ENCODE measurements at regions not wholly inside any gene's neighbourhood (a gene's known extent, or its start where the extent isn't known, plus 50 kb on each side); places are given as distances from the start of the nearest gene placed in this dataset.

GRCh38 chr4:187908079-187908561 is 87.5 kb upstream of the ZFP42 start:
- Histone ChIP-seq H2BK5ac (ENCODE audit: insufficient read length, low read length) (no peak overlapping the region), H3K27ac (ENCODE audit: insufficient read length, low read depth, low read length) (no peak overlapping the region), H4K5ac (ENCODE audit: insufficient read length, low read depth, low read length) (no peak overlapping the region), H2BK15ac (ENCODE audit: low read depth, low read length) (no peak overlapping the region), H3K14ac (ENCODE audit: insufficient read depth, low read length) (no peak overlapping the region), H3K79me1 (ENCODE audit: insufficient read depth, low read depth, low read length, poor library complexity, severe bottlenecking) (no peaks in the 10 kb centered on the region), H4K8ac (replicated peaks; ENCODE audit: insufficient read length, low read depth, low read length) (no peak overlapping the region), H2BK120ac (ENCODE audit: low read depth, low read length, poor library complexity, severe bottlenecking) (no peak overlapping the region), H4K91ac (ENCODE audit: insufficient read length, low read depth, low read length) (no peak overlapping the region), H3K23me2 (ENCODE audit: insufficient read length, low read depth, low read length, poor library complexity, severe bottlenecking) (no peaks in the 10 kb centered on the region), H2BK20ac (ENCODE audit: low read depth, low read length, poor library complexity, severe bottlenecking) (no peak overlapping the region), H2AFZ (ENCODE audit: low read length) (no peak overlapping the region), H3K56ac (ENCODE audit: insufficient read length, low read depth, low read length) (no peak overlapping the region), H3K4me1 (ENCODE audit: insufficient read depth, low read length) (no peaks in the 10 kb centered on the region), H4K20me1 (ENCODE audit: control insufficient read depth, insufficient read depth, insufficient read length) (no peaks in the 10 kb centered on the region), H3K79me2 (ENCODE audit: insufficient read depth, low read length) (no peaks in the 10 kb centered on the region), H3T11ph (ENCODE audit: low read length) (no peak overlapping the region), H3K4ac (ENCODE audit: low read depth, low read length) (no peak overlapping the region), H2BK12ac (ENCODE audit: insufficient read length, low read depth, low read length) (no peak overlapping the region), H3K23ac (ENCODE audit: insufficient read length, low read depth, low read length) (no peak overlapping the region), H3K9me3 (ENCODE audit: control insufficient read depth, low read depth, low read length) (no peaks in the 10 kb centered on the region), H3K4me2 (ENCODE audit: insufficient read depth, insufficient read length, low read length) (no peak overlapping the region), H3K18ac (ENCODE audit: insufficient read length, low read depth, low read length) (no peak overlapping the region), H2AK5ac (ENCODE audit: insufficient read length, low read length) (no peak overlapping the region), H3K9ac (ENCODE audit: extremely low read depth, insufficient read length, low read length) (no peak overlapping the region), H3K27me3 (ENCODE audit: insufficient read depth, low read length) (no peaks in the 10 kb centered on the region)
- DNase-seq = no peak
- Mint-ChIP-seq H3K4me1 (no peaks in the 10 kb centered on the region), H3K9me3 (no peaks in the 10 kb centered on the region), H3K36me3 (ENCODE audit: insufficient read depth in 1 of 3, low read depth in 3 of 3) (no peaks in the 10 kb centered on the region), H3K27me3 (ENCODE audit: low read depth) (no peaks in the 10 kb centered on the region), H3K4me3 (no peak overlapping the region), H3K27ac (peak overlapping the region in 1 of 3 experiments; percentile 27; a peak in 1 of 7 replicates)
- no CpG with 5 or more reads among the region's 6 CpGs for WGBS (ENCODE audit: extremely low coverage, insufficient read length, low lambda C conversion rate)
- TF ChIP-seq CTCF (conservative IDR thresholded peaks at IDR 0.05) = no peak
